ENCODE measurements at regions not wholly inside any gene's neighbourhood (a gene's known extent, or its start where the extent isn't known, plus 50 kb on each side); places are given as distances from the start of the nearest gene placed in this dataset.
"Not testable (repeated sequence)": the region's sequence is repeated elsewhere in the genome, so short reads cannot be mapped to it uniquely, and the experiment has no call there.

- Histone ChIP-seq H3K27ac (no peak overlapping the region), H3K4me3 (ENCODE audit: low read depth, low read length) (no peak overlapping the region), H3K36me3 (replicated peaks) (no peaks in the 10 kb centered on the region), H3K27me3 (replicated peaks) (no peaks in the 10 kb centered on the region)
- no peak for DNase-seq
- in situ Hi-C loops (cut with HindIII; ENCODE audit: low pct_ligation_motif_present, low sequenced_read_pairs), result no loop called here
- TF ChIP-seq CTCF (IDR thresholded peaks at IDR 0.05; ENCODE audit: low read depth, low read length, missing control alignments), result no peak
These were observed 79.1 kb upstream of the ZEB1 start for GRCh38 chr10:31239961-31240360.

DNA sequence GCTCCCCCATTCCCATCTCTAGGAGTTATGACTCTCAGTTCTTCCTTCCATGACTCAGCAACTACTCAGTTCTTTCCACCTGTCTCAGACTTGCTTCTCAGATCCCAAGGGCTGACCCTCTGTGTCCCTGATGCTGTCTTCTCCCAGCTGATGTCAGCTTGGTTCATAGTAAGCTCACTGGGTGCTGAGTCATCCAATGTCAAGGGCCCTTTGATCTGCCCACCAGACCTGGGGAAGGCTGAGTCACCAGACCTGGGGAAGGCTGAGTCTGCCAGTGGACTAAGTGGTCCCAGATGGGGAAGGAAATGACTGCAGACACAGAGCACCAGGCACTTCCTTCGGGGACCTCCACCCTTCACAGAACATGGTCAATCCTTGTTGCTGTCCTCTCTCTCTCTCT, 76.1 kb upstream of the ZEB1 start:
- peak; percentile 83 for DNase-seq
- H3K27ac ChIP-seq, result peak overlapping the region; percentile 11
- H3K36me3 ChIP-seq (replicated peaks), result no peaks in the 10 kb centered on the region
- in situ Hi-C loops (cut with HindIII; ENCODE audit: low pct_ligation_motif_present, low sequenced_read_pairs), result no loop called here
- no peak overlapping the region for H3K4me3 ChIP-seq (ENCODE audit: low read depth, low read length)
- no peaks in the 10 kb centered on the region for H3K27me3 ChIP-seq (replicated peaks)
- no peak for TF ChIP-seq CTCF (IDR thresholded peaks at IDR 0.05; ENCODE audit: low read depth, low read length, missing control alignments)

GRCh38 chr10:31251118-31251517, 67.9 kb upstream of the ZEB1 start:
- in situ Hi-C loops (cut with HindIII; ENCODE audit: low pct_ligation_motif_present, low sequenced_read_pairs); DNase-seq; H3K27me3 ChIP-seq (replicated peaks); H3K4me3 ChIP-seq (ENCODE audit: low read depth, low read length); H3K36me3 ChIP-seq (replicated peaks); H3K27ac ChIP-seq: not testable (repeated sequence)

DNA sequence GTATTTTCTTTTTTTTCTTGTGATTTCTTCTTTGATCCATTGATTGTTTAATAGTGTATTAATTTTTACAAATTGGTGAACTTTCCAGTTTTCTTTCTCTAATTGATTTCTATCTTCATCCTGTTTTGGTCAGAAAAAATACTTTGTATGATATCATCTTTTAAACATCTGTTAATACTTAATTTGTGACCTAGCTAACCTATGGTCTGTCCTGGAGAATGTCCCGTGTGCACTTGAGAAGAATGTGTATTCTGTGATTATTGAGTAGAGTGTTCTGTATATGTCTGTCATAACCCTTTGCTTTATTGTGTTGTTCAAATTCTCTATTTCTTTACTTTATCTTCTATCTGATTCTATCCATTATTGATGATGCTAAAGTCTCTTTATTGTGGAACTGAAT, 65.8 kb upstream of the ZEB1 start:
- Histone ChIP-seq H3K36me3 (replicated peaks) (no peaks in the 10 kb centered on the region), H3K27ac (no peak overlapping the region), H3K4me3 (ENCODE audit: low read depth, low read length) (no peak overlapping the region), H3K27me3 (replicated peaks) (no peaks in the 10 kb centered on the region)
- in situ Hi-C loops (cut with HindIII; ENCODE audit: low pct_ligation_motif_present, low sequenced_read_pairs), result no loop called here
- DNase-seq, result no peak
- TF ChIP-seq CTCF (IDR thresholded peaks at IDR 0.05; ENCODE audit: low read depth, low read length, missing control alignments), result no peak

GRCh38 chr10:31261511-31262311, 57.3 kb upstream of the ZEB1 start:
- H3K27ac ChIP-seq, result peak overlapping the region; percentile 29
- no peak overlapping the region for H3K4me3 ChIP-seq (ENCODE audit: low read depth, low read length)
- no peaks in the 10 kb centered on the region for H3K27me3 ChIP-seq (replicated peaks)
- H3K36me3 ChIP-seq (replicated peaks), result no peaks in the 10 kb centered on the region
- in situ Hi-C loops (cut with HindIII; ENCODE audit: low pct_ligation_motif_present, low sequenced_read_pairs), result no loop called here
- no peak for TF ChIP-seq CTCF (IDR thresholded peaks at IDR 0.05; ENCODE audit: low read depth, low read length, missing control alignments)
- DNase-seq, result peak; percentile 42

DNA sequence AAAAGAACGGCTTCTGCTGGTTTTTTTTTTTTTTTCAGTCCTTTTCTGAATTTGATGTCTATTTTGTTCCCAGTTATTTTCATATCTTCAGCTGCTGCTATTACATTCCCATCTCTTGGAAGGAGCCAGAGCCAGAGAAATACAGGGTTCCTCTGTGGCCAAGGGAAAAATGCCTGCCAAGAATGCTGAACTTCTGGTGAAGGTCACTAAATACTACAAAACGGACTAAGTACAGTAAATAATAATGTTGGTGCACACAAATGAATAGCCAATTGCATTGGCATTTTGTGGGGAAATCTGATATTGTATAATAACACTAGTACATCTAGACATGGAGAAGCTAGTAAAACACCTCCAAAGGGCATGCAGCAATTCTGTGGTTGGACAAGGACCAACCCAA, 56.3 kb upstream of the ZEB1 start:
- Histone ChIP-seq H3K27me3 (replicated peaks) (no peaks in the 10 kb centered on the region), H3K36me3 (replicated peaks) (no peaks in the 10 kb centered on the region), H3K27ac (peak overlapping the region; percentile 29), H3K4me3 (ENCODE audit: low read depth, low read length) (no peak overlapping the region)
- no peak for TF ChIP-seq CTCF (IDR thresholded peaks at IDR 0.05; ENCODE audit: low read depth, low read length, missing control alignments)
- peak; percentile 18 for DNase-seq
- in situ Hi-C loops (cut with HindIII; ENCODE audit: low pct_ligation_motif_present, low sequenced_read_pairs), result no loop called here
